Activated T-helper 2 cell treated with anti-CD3 and anti-CD28 coated beads, Interferon-gamma antibody, Interleukin-2, Interleukin-4, amounts not matched to agents 10 μg/mL and 5 μg/mL and 100 μg/mL, durations not matched to agents 14 hours and 24 hours and 36 hours (primary cell): ENCODE measurements at regions not wholly inside any gene's neighbourhood (a gene's known extent, or its start where the extent isn't known, plus 50 kb on each side); places are given as distances from the start of the nearest gene placed in this dataset.

Experiments used
- DNase-seq: peaks from one replicate; pipeline ENCODE4 v3.0.0; 2021; ENCODE audit warnings: low spot score
- H3K27ac Mint-ChIP-seq: one replicate; pipeline ENCODE4 v1.8.0; 2021; ENCODE audit warnings: mixed read lengths
- H3K27me3 Mint-ChIP-seq: one replicate; pipeline ENCODE4 v1.8.0; 2021; ENCODE audit warnings: low read depth, mixed read lengths
- H3K36me3 Mint-ChIP-seq: one replicate; pipeline ENCODE4 v1.8.0; 2021; ENCODE audit warnings: low read depth, mixed read lengths
- H3K4me1 Mint-ChIP-seq: one replicate; pipeline ENCODE4 v1.8.0; 2021; ENCODE audit warnings: low read depth, mixed read lengths
- H3K4me3 Mint-ChIP-seq: one replicate; pipeline ENCODE4 v1.8.0; 2021; ENCODE audit warnings: low read depth, mild to moderate bottlenecking, moderate library complexity, mixed read lengths
- H3K9me3 Mint-ChIP-seq: one replicate; pipeline ENCODE4 v1.8.0; 2021; ENCODE audit warnings: mixed read lengths
- intact Hi-C: fragments of 100-400 bp; cut with micrococcal nuclease; formaldehyde crosslinking; loops from one replicate; pipeline ENCODE4 v1.15.1; 2023

- no peak for DNase-seq
- intact Hi-C loops, result no loop called here
- Mint-ChIP-seq H3K36me3 (no peaks in the 10 kb centered on the region), H3K9me3 (no peaks in the 10 kb centered on the region), H3K4me1 (no peaks in the 10 kb centered on the region), H3K4me3 (no peak overlapping the region), H3K27me3 (no peaks in the 10 kb centered on the region), H3K27ac (no peak overlapping the region)
Measured at GRCh38 chr6:18752278-18753068, 365.3 kb downstream of the RNF144B start.

GRCh38 chr6:18753076-18753475 is 365.9 kb downstream of the RNF144B start:
- intact Hi-C loops, result no loop called here
- H3K27ac Mint-ChIP-seq, result no peak overlapping the region
- DNase-seq, result no peak
- H3K36me3 Mint-ChIP-seq, result no peaks in the 10 kb centered on the region
- H3K9me3 Mint-ChIP-seq, result no peaks in the 10 kb centered on the region
- no peaks in the 10 kb centered on the region for H3K4me1 Mint-ChIP-seq
- H3K27me3 Mint-ChIP-seq, result no peaks in the 10 kb centered on the region
- no peak overlapping the region for H3K4me3 Mint-ChIP-seq

DNA sequence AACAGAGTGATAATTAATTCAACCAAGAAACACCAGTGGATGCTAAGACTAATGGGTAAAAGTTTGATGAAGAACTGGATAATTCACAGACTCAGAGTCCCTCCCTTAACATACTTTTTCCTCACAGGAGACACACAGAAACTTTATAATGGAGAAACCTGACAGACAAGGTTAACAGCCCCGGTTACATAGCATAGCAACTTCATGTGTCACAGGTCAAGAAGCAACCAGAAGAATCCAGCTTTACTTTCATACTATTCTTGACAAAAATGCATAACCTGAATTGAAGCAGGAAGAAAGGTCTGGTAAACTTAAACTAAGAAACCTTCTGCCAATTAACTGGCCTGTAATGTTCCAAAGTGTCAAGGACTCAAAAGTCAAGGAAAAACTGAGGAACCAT is 375.9 kb downstream of the RNF144B start:
- Mint-ChIP-seq H3K4me3 (no peak overlapping the region), H3K27ac (no peak overlapping the region), H3K36me3 (no peaks in the 10 kb centered on the region), H3K4me1 (no peaks in the 10 kb centered on the region), H3K27me3 (no peaks in the 10 kb centered on the region), H3K9me3 (no peaks in the 10 kb centered on the region)
- DNase-seq, result no peak
- intact Hi-C loops, result no loop called here

DNA sequence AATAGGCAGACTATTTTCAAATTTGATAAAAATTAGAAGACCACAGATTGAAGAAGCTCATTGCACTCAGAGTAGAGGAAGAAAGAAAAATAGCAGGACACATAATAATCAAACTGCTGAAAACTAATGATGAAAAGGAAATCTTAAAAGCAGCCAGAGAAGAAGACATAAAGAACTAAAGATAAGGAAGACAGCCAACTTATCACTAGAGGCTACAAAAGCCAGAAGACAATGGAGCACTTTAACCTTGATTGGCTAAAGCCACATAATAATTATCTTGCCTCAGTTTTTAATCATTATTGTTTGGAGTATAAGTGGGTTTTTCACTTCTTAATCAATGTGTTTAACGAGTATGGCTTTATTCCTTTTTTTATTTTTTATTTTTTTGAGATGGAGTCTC is 397.6 kb downstream of the RNF144B start:
- intact Hi-C loops, result no loop called here
- no peaks in the 10 kb centered on the region for H3K4me1 Mint-ChIP-seq
- no peaks in the 10 kb centered on the region for H3K27me3 Mint-ChIP-seq

DNA sequence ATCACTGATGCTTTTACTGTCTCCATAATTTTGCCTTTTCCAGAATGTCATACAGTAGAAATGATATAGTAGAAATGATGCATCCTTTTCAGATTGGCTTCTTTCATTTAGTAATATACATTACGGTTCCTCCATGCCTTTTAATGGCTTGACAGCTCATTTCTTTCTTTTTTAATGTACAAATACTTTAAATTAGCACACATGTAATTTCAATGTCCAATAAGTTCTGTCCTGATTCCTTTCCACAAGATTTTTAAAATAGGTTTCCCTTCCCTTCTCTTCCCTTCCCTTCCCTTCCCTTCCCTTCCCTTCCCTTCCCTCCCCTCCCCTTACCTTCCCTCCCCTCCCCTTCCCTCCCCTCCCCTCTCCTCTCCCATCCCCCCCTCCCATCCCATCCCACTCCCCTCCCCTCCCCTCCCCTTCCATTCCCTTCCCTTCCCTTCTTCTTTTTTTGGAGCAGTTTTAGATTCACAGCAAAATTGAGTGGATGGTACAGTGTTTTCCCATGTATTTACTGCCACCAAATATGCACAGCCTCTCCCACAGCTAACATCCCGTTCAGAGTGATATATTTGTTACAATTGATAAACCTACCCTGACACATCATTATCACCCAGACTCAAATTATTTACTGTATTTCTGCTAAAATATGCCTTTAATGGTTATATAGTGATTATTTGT is 398.8 kb downstream of the RNF144B start:
- intact Hi-C loops, result no loop called here
- H3K9me3 Mint-ChIP-seq, result peaks cover 20% of the 10 kb centered on the region

More for the DNA sequence above, 397.6 kb downstream of the RNF144B start:
- no peaks in the 10 kb centered on the region for H3K36me3 Mint-ChIP-seq
- peaks cover 15% of the 10 kb centered on the region for H3K9me3 Mint-ChIP-seq
- H3K4me3 Mint-ChIP-seq, result no peak overlapping the region
- H3K27ac Mint-ChIP-seq, result no peak overlapping the region
- DNase-seq, result no peak

DNA sequence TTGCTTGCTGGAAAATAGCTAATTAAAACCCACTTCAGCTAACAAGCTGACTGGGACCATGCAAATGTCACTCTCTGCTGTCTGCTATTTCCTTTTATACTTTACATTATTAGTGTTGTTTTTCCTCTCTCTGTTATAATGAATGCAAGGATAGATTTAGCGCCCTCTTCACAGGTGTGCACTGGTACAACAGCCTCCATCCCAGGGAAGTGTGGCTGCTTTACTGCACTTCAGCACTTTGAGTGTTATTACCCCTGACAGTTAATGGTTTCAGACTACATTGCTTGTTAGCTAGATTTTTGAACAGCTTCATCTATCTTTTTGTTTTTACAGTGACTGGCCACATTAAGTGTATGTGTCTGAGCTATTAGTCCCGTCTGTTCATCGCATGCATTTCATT is 405.7 kb downstream of the RNF144B start:
- intact Hi-C loops, result no loop called here
- Mint-ChIP-seq H3K27ac (no peak overlapping the region), H3K36me3 (no peaks in the 10 kb centered on the region), H3K9me3 (peaks cover 14% of the 10 kb centered on the region), H3K27me3 (no peaks in the 10 kb centered on the region), H3K4me1 (no peaks in the 10 kb centered on the region), H3K4me3 (no peak overlapping the region)
- DNase-seq, result no peak

More for the DNA sequence above, 398.8 kb downstream of the RNF144B start:
- H3K4me3 Mint-ChIP-seq, result no peak overlapping the region
- H3K27me3 Mint-ChIP-seq, result no peaks in the 10 kb centered on the region
- no peak overlapping the region for H3K27ac Mint-ChIP-seq
- no peak for DNase-seq
- no peaks in the 10 kb centered on the region for H3K4me1 Mint-ChIP-seq
- H3K36me3 Mint-ChIP-seq, result no peaks in the 10 kb centered on the region

DNA sequence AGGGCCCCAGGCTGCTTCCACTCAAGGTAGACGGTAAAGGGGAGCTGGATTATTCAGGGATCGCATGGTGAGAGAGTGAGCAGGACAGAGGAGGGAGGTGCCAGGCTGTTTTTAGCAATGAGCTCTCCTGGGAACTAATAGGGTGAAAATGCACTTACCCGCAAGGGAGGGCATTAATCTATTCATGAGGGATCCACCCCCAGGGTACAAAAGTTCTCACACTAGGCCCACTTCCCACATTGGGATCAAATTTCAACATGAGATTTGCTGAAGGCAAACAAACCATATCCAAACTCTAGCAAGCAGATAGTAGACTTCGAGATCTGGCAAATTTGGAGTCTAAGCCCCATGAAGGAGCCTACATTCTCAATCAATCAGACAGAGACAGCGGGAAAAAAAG is 408.6 kb downstream of the RNF144B start:
- no peak for DNase-seq
- H3K4me3 Mint-ChIP-seq, result no peak overlapping the region
- H3K27me3 Mint-ChIP-seq, result no peaks in the 10 kb centered on the region
- no peaks in the 10 kb centered on the region for H3K36me3 Mint-ChIP-seq
- intact Hi-C loops, result no loop called here
- no peak overlapping the region for H3K27ac Mint-ChIP-seq
- no peaks in the 10 kb centered on the region for H3K4me1 Mint-ChIP-seq
- peaks cover 12% of the 10 kb centered on the region for H3K9me3 Mint-ChIP-seq

GRCh38 chr6:18820725-18821124 is 433.6 kb downstream of the RNF144B start:
- intact Hi-C loops, result no loop called here
- no peaks in the 10 kb centered on the region for H3K4me1 Mint-ChIP-seq
- H3K4me3 Mint-ChIP-seq, result no peak overlapping the region
- peaks cover 47% of the 10 kb centered on the region for H3K9me3 Mint-ChIP-seq
- H3K36me3 Mint-ChIP-seq, result no peaks in the 10 kb centered on the region
- H3K27ac Mint-ChIP-seq, result no peak overlapping the region
- no peaks in the 10 kb centered on the region for H3K27me3 Mint-ChIP-seq
- no peak for DNase-seq

DNA sequence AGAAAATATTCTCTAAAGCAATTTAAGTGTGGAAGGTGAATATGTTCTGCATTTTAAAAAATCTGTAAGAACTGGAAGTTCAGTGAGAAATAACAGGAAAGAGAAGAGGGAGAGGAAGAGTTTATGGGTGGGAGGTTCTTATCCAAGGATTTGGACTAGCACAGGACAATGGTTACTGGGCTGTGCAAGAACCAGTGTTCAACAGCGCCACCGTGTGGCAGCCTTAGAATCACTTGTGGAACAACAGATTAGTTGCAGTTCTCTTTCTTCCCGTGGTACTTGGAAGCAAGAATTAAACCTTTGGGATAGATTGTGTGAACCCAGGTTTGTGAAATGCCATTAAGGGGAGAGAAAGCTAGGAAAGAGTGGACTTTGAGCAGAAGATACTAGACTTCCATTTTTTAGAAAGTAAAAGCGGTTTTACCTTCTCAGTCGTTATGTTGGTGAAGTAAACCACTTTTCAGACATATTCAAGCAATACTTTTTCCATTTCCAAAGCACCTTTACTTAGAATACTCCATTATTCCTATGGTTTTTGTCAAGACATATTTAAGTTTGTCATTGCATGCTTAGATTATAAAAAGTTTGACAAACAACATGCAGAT is 436.7 kb downstream of the RNF144B start:
- no peaks in the 10 kb centered on the region for H3K36me3 Mint-ChIP-seq
- no peaks in the 10 kb centered on the region for H3K27me3 Mint-ChIP-seq
- peaks cover 57% of the 10 kb centered on the region for H3K9me3 Mint-ChIP-seq
- no peak overlapping the region for H3K27ac Mint-ChIP-seq
- no peaks in the 10 kb centered on the region for H3K4me1 Mint-ChIP-seq
- DNase-seq, result no peak
- intact Hi-C loops, result loop anchor here (2.0 kb wide), 1 partner anchor 227 kb away; no protein-coding TSS in a partner anchor
- H3K4me3 Mint-ChIP-seq, result no peak overlapping the region

DNA sequence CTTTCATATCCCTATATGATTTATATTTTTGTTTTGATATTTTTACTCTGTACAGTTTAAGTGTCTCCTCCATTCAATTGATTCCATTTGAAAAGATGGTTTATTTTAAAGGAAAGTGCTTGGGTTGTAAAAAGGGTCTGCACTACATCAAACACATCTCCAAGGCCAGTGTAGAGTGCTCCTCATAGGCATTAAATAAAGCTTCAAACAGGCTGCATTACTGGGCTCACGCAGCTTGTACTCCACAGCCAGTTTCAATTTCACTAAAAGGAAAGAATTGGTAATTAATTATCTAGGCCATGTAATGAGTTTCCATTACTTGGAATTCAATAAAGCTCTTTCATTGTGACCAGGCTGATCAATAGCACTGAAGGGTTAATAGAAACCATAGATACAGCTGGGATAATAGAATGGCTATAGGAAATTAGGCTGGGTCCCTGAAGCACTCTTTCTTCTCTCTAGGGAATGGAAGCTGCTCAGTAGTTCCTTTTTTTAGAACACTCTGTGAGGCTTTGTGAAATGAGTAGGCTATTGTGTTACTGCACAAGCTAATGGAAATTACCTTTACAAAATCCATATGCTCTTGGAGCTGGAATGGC is 442.2 kb downstream of the RNF144B start:
- intact Hi-C loops, result no loop called here
- Mint-ChIP-seq H3K27ac (no peak overlapping the region), H3K4me1 (no peaks in the 10 kb centered on the region), H3K9me3 (peaks cover 35% of the 10 kb centered on the region), H3K27me3 (no peaks in the 10 kb centered on the region), H3K4me3 (no peak overlapping the region), H3K36me3 (no peaks in the 10 kb centered on the region)
- DNase-seq, result no peak

DNA sequence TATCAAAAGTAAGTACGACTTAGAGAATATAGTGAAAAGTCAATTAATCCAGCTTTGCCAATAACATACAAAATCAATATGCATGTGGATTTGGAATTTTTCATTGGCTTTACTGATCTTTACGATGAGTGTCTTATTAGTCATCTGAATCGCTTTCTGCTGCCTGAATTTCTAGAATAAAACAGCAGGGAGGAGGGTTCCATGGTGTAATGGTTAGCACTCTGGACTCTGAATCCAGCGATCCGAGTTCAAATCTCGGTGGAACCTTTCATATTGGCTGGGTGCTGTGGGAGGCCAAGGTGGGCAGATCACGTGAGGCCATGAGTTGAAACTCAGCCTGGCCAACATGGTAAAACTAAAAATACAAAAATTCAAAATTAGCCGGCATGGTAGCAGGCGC is 448.8 kb downstream of the RNF144B start:
- intact Hi-C loops, result no loop called here
- H3K27ac Mint-ChIP-seq, result no peak overlapping the region
- H3K4me1 Mint-ChIP-seq, result no peaks in the 10 kb centered on the region
- H3K36me3 Mint-ChIP-seq, result no peaks in the 10 kb centered on the region
- DNase-seq, result no peak
- peaks cover 4% of the 10 kb centered on the region for H3K9me3 Mint-ChIP-seq
- H3K27me3 Mint-ChIP-seq, result no peaks in the 10 kb centered on the region
- no peak overlapping the region for H3K4me3 Mint-ChIP-seq

DNA sequence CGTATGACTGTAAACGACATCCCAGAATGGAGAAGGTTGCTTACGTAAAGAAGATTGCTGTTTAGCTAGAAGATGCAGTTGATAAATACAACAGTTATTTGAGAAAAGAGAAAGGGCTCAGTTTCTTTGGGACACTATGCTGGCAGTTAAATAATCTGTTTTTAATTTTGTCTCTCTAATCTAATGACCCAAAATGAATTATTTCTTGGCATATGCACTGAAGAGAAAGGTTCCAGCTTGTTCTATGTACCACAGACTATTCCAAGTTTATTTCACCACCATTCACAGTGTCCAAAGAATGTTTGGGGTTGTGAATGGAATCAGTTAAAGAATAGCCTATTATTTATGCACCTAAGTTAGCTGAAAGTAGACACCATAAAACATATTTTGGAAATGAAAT is 449.9 kb downstream of the RNF144B start:
- H3K4me1 Mint-ChIP-seq, result no peaks in the 10 kb centered on the region
- no peaks in the 10 kb centered on the region for H3K27me3 Mint-ChIP-seq
- H3K27ac Mint-ChIP-seq, result no peak overlapping the region
- H3K9me3 Mint-ChIP-seq, result peaks cover 3% of the 10 kb centered on the region
- no peak overlapping the region for H3K4me3 Mint-ChIP-seq
- intact Hi-C loops, result no loop called here
- no peak for DNase-seq
- no peaks in the 10 kb centered on the region for H3K36me3 Mint-ChIP-seq

GRCh38 chr6:18842534-18842933 is 455.4 kb downstream of the RNF144B start:
- intact Hi-C loops, result no loop called here
- Mint-ChIP-seq H3K4me1 (no peaks in the 10 kb centered on the region), H3K27ac (no peak overlapping the region), H3K36me3 (no peaks in the 10 kb centered on the region), H3K9me3 (peaks cover 7% of the 10 kb centered on the region), H3K27me3 (no peaks in the 10 kb centered on the region), H3K4me3 (no peak overlapping the region)
- DNase-seq, result no peak
